Trophoblast cell (in vitro differentiated cells and primary cell): ENCODE measurements at regions not wholly inside any gene's neighbourhood (a gene's known extent, or its start where the extent isn't known, plus 50 kb on each side); places are given as distances from the start of the nearest gene placed in this dataset.
A peak's percentile ranks its signal among the peaks of the same experiment; 100 is the strongest.

Experiments used
- DNase-seq, 2 donors: peaks; one replicate each; pipeline ENCODE4 v3.0.0-alpha.2; 2016
- H2AFZ ChIP-seq: 2 replicates; pipeline ENCODE4 v1.6.1; 2013; ENCODE audit warnings: low read length, moderate library complexity, mild to moderate bottlenecking; ENCODE audit not compliant: insufficient read depth, poor library complexity
- H2AK5ac ChIP-seq: 2 replicates; pipeline ENCODE4 v1.6.1; 2013; ENCODE audit warnings: mild to moderate bottlenecking, low read length
- H2BK120ac ChIP-seq: 2 replicates; pipeline ENCODE4 v1.6.1; 2013; ENCODE audit warnings: low read length, mild to moderate bottlenecking, moderate library complexity; ENCODE audit not compliant: insufficient read depth, poor library complexity
- H2BK12ac ChIP-seq: 2 replicates; pipeline ENCODE4 v1.6.1; 2013; ENCODE audit warnings: mild to moderate bottlenecking, low read length, moderate library complexity
- H2BK5ac ChIP-seq: 2 replicates; pipeline ENCODE4 v1.6.1; 2013; ENCODE audit warnings: low read length, low read depth, moderate library complexity, mild to moderate bottlenecking; ENCODE audit not compliant: poor library complexity
- H3K14ac ChIP-seq: 2 replicates; pipeline ENCODE4 v1.6.1; 2013; ENCODE audit warnings: mild to moderate bottlenecking, low read length
- H3K18ac ChIP-seq: 2 replicates; pipeline ENCODE4 v1.6.1; 2013; ENCODE audit warnings: mild to moderate bottlenecking, low read length
- H3K23ac ChIP-seq: 2 replicates; pipeline ENCODE4 v1.6.1; 2013; ENCODE audit warnings: low read length
- H3K27ac ChIP-seq: 2 replicates; pipeline ENCODE4 v1.5.1; 2013; ENCODE audit warnings: low read depth, mild to moderate bottlenecking, inconsistent platforms, low read length, moderate library complexity
- H3K27me3 ChIP-seq: 2 replicates; pipeline ENCODE4 v1.6.1; 2013; ENCODE audit warnings: inconsistent platforms, mild to moderate bottlenecking, low read length, moderate library complexity; ENCODE audit not compliant: insufficient read depth
- H3K36me3 ChIP-seq, 2 experiments: 1 replicate in 1 of 2; 2 replicates in 1 of 2; pipeline ENCODE4 v1.6.1; 2013; ENCODE audit warnings: low read length in 2 of 2, mild to moderate bottlenecking in 2 of 2, moderate library complexity in 1 of 2; ENCODE audit not compliant: insufficient read depth in 2 of 2, control insufficient read depth in 1 of 2
- H3K4ac ChIP-seq: 2 replicates; pipeline ENCODE4 v1.6.1; 2013; ENCODE audit warnings: low read depth, mild to moderate bottlenecking, low read length, moderate library complexity
- H3K4me1 ChIP-seq, 2 experiments: 1 replicate in 1 of 2; 2 replicates in 1 of 2; pipeline ENCODE4 v1.6.1; 2013; ENCODE audit warnings: low read length in 2 of 2, mild to moderate bottlenecking in 2 of 2, moderate library complexity in 1 of 2; ENCODE audit not compliant: insufficient read depth in 2 of 2, control insufficient read depth in 1 of 2
- H3K4me2 ChIP-seq: 2 replicates; pipeline ENCODE4 v1.6.1; 2013; ENCODE audit warnings: inconsistent platforms, mild to moderate bottlenecking, low read length, moderate library complexity
- H3K4me3 ChIP-seq: 2 replicates; pipeline ENCODE4 v1.5.1; 2013; ENCODE audit warnings: mild to moderate bottlenecking, low read depth, low read length, inconsistent platforms
- H3K79me1 ChIP-seq: one replicate; pipeline ENCODE4 v1.6.1; 2013; ENCODE audit warnings: low read length
- H3K79me2 ChIP-seq: 2 replicates; pipeline ENCODE4 v1.6.1; 2013; ENCODE audit warnings: low read length, mild to moderate bottlenecking; ENCODE audit not compliant: control insufficient read depth, insufficient read depth, poor library complexity
- H3K9ac ChIP-seq: 2 replicates; pipeline ENCODE4 v1.6.1; 2013; ENCODE audit warnings: mild to moderate bottlenecking, low read length
- H3K9me3 ChIP-seq: 2 replicates; pipeline ENCODE4 v1.6.1; 2013; ENCODE audit warnings: low read depth, mild to moderate bottlenecking, control low read depth, inconsistent platforms, low read length; ENCODE audit not compliant: insufficient read depth
- H4K12ac ChIP-seq: 2 replicates; pipeline ENCODE4 v1.6.1; 2013; ENCODE audit warnings: low read depth, mild to moderate bottlenecking, low read length, moderate library complexity
- H4K8ac ChIP-seq: 2 replicates; pipeline ENCODE4 v1.6.1; 2013; ENCODE audit warnings: low read depth, mild to moderate bottlenecking, low read length, moderate library complexity
- H4K91ac ChIP-seq: one replicate; pipeline ENCODE4 v1.6.1; 2013; ENCODE audit warnings: low read depth, mild to moderate bottlenecking, low read length, moderate library complexity
- WGBS: extraction: QIAGEN DNeasy Blood & Tissue Kit; methylation state at CpG from one replicate; pipeline ENCODE4 v1.1.7; 2013; ENCODE audit warnings: missing lambda C conversion rate; ENCODE audit not compliant: insufficient read length, insufficient coverage; ENCODE audit errors: extremely low coverage; 5-methylcytosine and 5-hydroxymethylcytosine counted together

DNA sequence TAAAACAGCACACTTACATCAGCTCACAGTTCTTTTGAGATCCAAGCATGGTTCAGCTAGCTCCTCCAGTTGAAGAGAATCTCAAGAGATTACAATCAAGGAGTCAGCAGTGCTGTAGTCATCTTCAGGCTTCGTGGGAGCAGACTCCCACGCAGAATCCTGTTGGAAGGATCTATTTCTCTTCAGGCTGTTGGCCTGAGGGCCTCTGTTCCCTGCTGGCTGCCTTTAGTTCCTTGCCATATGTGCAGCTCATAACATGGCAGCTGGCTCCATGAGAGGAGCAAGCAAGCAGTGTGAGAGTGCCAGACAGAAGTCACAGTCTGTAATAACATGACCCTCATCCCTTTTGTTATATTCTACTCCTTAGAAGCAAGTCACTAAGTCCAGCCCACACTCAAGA lies 168.6 kb downstream of the COX18 start:
- WGBS = no CpG with 5 or more reads among the region's 2 CpGs

DNA sequence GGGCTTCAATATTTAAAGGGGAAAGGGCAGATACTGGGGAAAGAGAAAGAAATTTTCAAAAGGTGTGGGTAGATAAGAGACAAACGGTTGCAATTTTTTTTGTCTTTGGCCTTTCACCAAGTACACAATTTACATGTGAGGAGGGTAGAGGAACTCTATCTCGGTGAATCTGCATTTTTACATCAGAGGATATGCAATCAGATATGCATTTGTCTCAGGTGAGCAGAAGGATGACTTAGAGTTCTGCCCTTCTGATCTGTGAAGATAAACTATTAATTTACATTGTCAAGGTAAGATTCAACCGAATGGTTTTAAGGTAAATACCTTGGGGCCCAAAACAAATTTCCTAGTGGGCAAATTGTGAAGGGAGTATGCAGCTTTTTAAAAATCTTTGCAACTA lies 169.9 kb downstream of the COX18 start:
- Histone ChIP-seq H2BK12ac (no peak overlapping the region), H3K4me1 (peaks cover 3 to 13% of the 10 kb centered on the region in 2 experiments), H3K79me1 (peaks cover 15% of the 10 kb centered on the region), H4K8ac (no peak overlapping the region), H4K12ac (no peak overlapping the region), H3K4me3 (no peak overlapping the region), H2AK5ac (no peak overlapping the region), H4K91ac (no peak overlapping the region), H3K4me2 (no peak overlapping the region), H3K23ac (no peak overlapping the region), H3K9ac (no peak overlapping the region), H3K36me3 (no peaks in the 10 kb centered on the region), H3K14ac (no peak overlapping the region), H3K27me3 (no peaks in the 10 kb centered on the region), H3K79me2 (no peaks in the 10 kb centered on the region), H2AFZ (no peak overlapping the region), H2BK120ac (no peak overlapping the region), H2BK5ac (peak overlapping the region; percentile 76), H3K27ac (peak overlapping the region; percentile 69), H3K4ac (no peak overlapping the region), H3K9me3 (peaks cover 1% of the 10 kb centered on the region), H3K18ac (no peak overlapping the region)
- DNase-seq = peak in 1 of 2 donors; percentile 95
- no CpG with 5 or more reads among the region's 3 CpGs for WGBS

More for the DNA sequence above, 168.6 kb downstream of the COX18 start:
- H3K18ac ChIP-seq = no peak overlapping the region
- H3K14ac ChIP-seq = no peak overlapping the region
- H2BK120ac ChIP-seq = peak overlapping the region; percentile 18
- H4K8ac ChIP-seq = peak overlapping the region; percentile 50
- H3K79me1 ChIP-seq = peaks cover 11% of the 10 kb centered on the region
- H3K27ac ChIP-seq = peak overlapping the region; percentile 6
- H4K12ac ChIP-seq = no peak overlapping the region
- peak overlapping the region; percentile 70 for H4K91ac ChIP-seq
- H3K4me3 ChIP-seq = no peak overlapping the region
- no peak overlapping the region for H3K4me2 ChIP-seq
- H3K4ac ChIP-seq = no peak overlapping the region
- H2BK5ac ChIP-seq = no peak overlapping the region
- H3K9me3 ChIP-seq = peaks cover 1% of the 10 kb centered on the region
- no peaks in the 10 kb centered on the region for H3K79me2 ChIP-seq
- no peak overlapping the region for H3K9ac ChIP-seq
- H3K23ac ChIP-seq = no peak overlapping the region
- H3K27me3 ChIP-seq = no peaks in the 10 kb centered on the region
- H2AFZ ChIP-seq = no peak overlapping the region
- H3K4me1 ChIP-seq = peaks cover 3 to 11% of the 10 kb centered on the region in 2 experiments
- peak; percentile 83 for DNase-seq
- no peak overlapping the region for H2AK5ac ChIP-seq
- H2BK12ac ChIP-seq = peak overlapping the region; percentile 92
- H3K36me3 ChIP-seq = no peaks in the 10 kb centered on the region

DNA sequence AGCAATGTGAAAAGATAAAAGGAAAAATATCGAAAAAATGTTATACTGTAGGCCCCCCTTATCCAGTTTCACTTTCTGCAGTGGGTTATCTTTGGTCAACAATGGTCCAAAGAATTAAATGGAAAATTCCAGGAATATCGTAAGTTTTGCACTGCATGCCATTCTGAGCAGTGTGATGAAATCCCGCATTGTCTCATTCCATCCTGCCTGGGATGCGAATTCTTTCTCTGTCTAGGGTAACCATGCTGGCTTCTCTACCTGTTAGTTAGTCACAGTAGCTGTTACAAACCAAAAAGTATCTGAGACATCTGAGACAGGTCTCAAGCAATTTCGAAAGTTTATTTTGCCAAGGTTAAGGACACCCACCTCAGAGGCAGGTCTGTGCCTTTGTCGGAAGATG lies 170.3 kb downstream of the COX18 start:
- Histone ChIP-seq H3K4me1 (peaks cover 3 to 13% of the 10 kb centered on the region in 2 experiments), H3K27ac (peak overlapping the region; percentile 69), H3K36me3 (no peaks in the 10 kb centered on the region), H2AK5ac (no peak overlapping the region), H2BK5ac (no peak overlapping the region), H3K9ac (no peak overlapping the region), H3K79me1 (peaks cover 13% of the 10 kb centered on the region), H3K4me2 (no peak overlapping the region), H3K18ac (no peak overlapping the region), H3K23ac (no peak overlapping the region), H2AFZ (no peak overlapping the region), H3K9me3 (peaks cover 1% of the 10 kb centered on the region), H3K14ac (no peak overlapping the region), H4K12ac (no peak overlapping the region), H3K79me2 (no peaks in the 10 kb centered on the region), H2BK12ac (no peak overlapping the region), H3K4ac (no peak overlapping the region), H4K8ac (no peak overlapping the region), H2BK120ac (no peak overlapping the region), H3K4me3 (no peak overlapping the region), H4K91ac (no peak overlapping the region), H3K27me3 (no peaks in the 10 kb centered on the region)
- no CpG with 5 or more reads among the region's 6 CpGs for WGBS
- DNase-seq = peak; percentile 90 to 99

DNA sequence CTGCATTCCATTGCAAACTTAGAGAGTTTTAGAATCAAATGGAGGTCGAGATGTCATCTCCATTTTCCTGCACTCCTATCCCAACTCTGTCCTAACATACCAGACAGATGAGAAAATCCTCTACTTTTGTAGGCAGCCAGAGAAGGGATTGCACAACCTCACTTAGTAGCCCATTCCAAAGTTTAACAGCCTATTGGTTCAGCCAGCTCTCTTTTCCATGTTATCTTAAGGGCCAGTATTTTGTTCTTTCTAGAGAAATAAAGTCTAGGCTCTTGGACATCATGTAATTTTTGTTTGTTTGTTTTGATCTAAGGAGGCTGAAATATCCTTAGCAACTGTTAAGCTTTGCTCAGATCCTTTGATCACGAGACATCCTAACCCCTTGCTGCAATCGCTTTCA lies 173.0 kb downstream of the COX18 start:
- no peak overlapping the region for H3K23ac ChIP-seq
- no peak overlapping the region for H2AFZ ChIP-seq
- peak overlapping the region; percentile 2 for H4K91ac ChIP-seq
- peak overlapping the region; percentile 80 for H3K27ac ChIP-seq
- H3K4me3 ChIP-seq = no peak overlapping the region
- no CpG with 5 or more reads among the region's 3 CpGs for WGBS
- no peaks in the 10 kb centered on the region for H3K79me2 ChIP-seq
- peaks cover 3 to 13% of the 10 kb centered on the region in 2 experiments for H3K4me1 ChIP-seq
- H3K18ac ChIP-seq = no peak overlapping the region
- H3K4ac ChIP-seq = no peak overlapping the region
- H3K9me3 ChIP-seq = peaks cover 1% of the 10 kb centered on the region
- peak overlapping the region; percentile 79 for H2BK5ac ChIP-seq
- H4K8ac ChIP-seq = no peak overlapping the region
- no peak overlapping the region for H3K14ac ChIP-seq
- H2BK120ac ChIP-seq = peak overlapping the region; percentile 58
- DNase-seq = peak; percentile 75 to 92
- H3K27me3 ChIP-seq = no peaks in the 10 kb centered on the region
- H2AK5ac ChIP-seq = no peak overlapping the region
- no peaks in the 10 kb centered on the region for H3K36me3 ChIP-seq
- no peak overlapping the region for H4K12ac ChIP-seq
- H2BK12ac ChIP-seq = no peak overlapping the region
- H3K4me2 ChIP-seq = no peak overlapping the region
- no peak overlapping the region for H3K9ac ChIP-seq
- H3K79me1 ChIP-seq = peaks cover 13% of the 10 kb centered on the region
